Upper lobe of left lung (tissue), 6 donors: ENCODE measurements at regions not wholly inside any gene's neighbourhood (a gene's known extent, or its start where the extent isn't known, plus 50 kb on each side); places are given as distances from the start of the nearest gene placed in this dataset.

Experiments
- ATAC-seq, 2 donors: fragments of 200-7000 bp; cut with Tn5 transposase; one replicate each; pipeline ENCODE4 v1.9.1; 2022; ENCODE audit warnings: mild to moderate bottlenecking in 2 of 2, moderate library complexity in 2 of 2; ENCODE audit not compliant: low FRiP score in 2 of 2
- DNase-seq, 2 donors: peaks; one replicate each; pipeline ENCODE4 v3.0.0-alpha.2; 2019 to 2020
- H3K27ac ChIP-seq, 4 donors: fragments of 200-600 bp; sonication (generic); one replicate each; pipeline ENCODE4 v1.5.1; 2016 to 2019
- H3K27me3 ChIP-seq, 4 donors: fragments of 200-600 bp; sonication (generic); one replicate each; pipeline ENCODE4 v1.5.1; 2017 to 2019
- H3K36me3 ChIP-seq, 4 donors: fragments of 200-600 bp; sonication (generic); one replicate each; pipeline ENCODE4 v1.5.1; 2016 to 2019
- H3K4me1 ChIP-seq, 4 donors: fragments of 200-600 bp; sonication (generic); one replicate each; pipeline ENCODE4 v1.5.1; 2018 to 2019
- H3K4me3 ChIP-seq, 4 donors: fragments of 200-600 bp; sonication (generic); one replicate each; pipeline ENCODE4 v1.5.1; 2017 to 2019; ENCODE audit warnings: mild to moderate bottlenecking in 2 of 4, moderate library complexity in 1 of 4
- H3K9me3 ChIP-seq, 4 donors: fragments of 200-600 bp; sonication (generic); one replicate each; pipeline ENCODE4 v1.5.1; 2018 to 2019
- CTCF ChIP-seq, 6 experiments: fragments of 450-650 bp in 4 of 6; fragments of 200-600 bp in 2 of 6; sonication (generic) in 2 of 6; IDR thresholded peaks; one replicate each; pipeline ENCODE4 v1.5.1; 2016 to 2019; ENCODE audit warnings: antibody characterized with exemption in 6 of 6
- EP300 ChIP-seq, 4 donors: sonication (generic); formaldehyde crosslinking; IDR thresholded peaks; one replicate each; pipeline ENCODE4 v1.5.1; 2017; ENCODE audit warnings: antibody characterized with exemption in 4 of 4, control low read depth in 2 of 4
- POLR2A ChIP-seq, 4 donors: fragments of 450-650 bp; IDR thresholded peaks; one replicate each; pipeline ENCODE4 v1.5.1; 2016 to 2017; ENCODE audit warnings: antibody characterized with exemption in 4 of 4, mild to moderate bottlenecking in 2 of 4
- POLR2AphosphoS5 ChIP-seq, 2 donors: sonication (generic); formaldehyde crosslinking; IDR thresholded peaks; one replicate each; pipeline ENCODE4 v1.5.1; 2017; ENCODE audit warnings: antibody characterized with exemption in 2 of 2
- WGBS, 2 donors: methylation state at CpG; one replicate each; pipeline ENCODE4 v1.1.5; 2017 to 2018; 5-methylcytosine and 5-hydroxymethylcytosine counted together
- donor health status: DM: no; HTN: no; CAD: no; lungs with moderate emphysema.
- donor health status: DM: no; HTN: yes; CAD: no; lungs with severe emphysema.

GRCh38 chr2:7904319-7904718 is 777.5 kb upstream of the ID2 start:
- Histone ChIP-seq H3K9me3 (no peaks in the 10 kb centered on the region), H3K27me3 (no peaks in the 10 kb centered on the region), H3K4me3 (no peak overlapping the region), H3K27ac (no peak overlapping the region), H3K4me1 (peaks cover 0 to 11% (median 0%) of the 10 kb centered on the region in 4 donors), H3K36me3 (no peaks in the 10 kb centered on the region)
- WGBS, 2 donors, result 85 to 93% methylated on average over 3 of the region's 3 CpGs
- ATAC-seq (no peak), DNase-seq (no peak)
- no peak for TF ChIP-seq CTCF (IDR thresholded peaks at IDR 0.05)
- no peak for TF ChIP-seq POLR2A (IDR thresholded peaks at IDR 0.05)
- no peak for TF ChIP-seq EP300 (IDR thresholded peaks at IDR 0.05)
- TF ChIP-seq POLR2AphosphoS5 (IDR thresholded peaks at IDR 0.05), result no peak

- 74 to 79% methylated on average over 12 of the region's 12 CpGs for WGBS, 2 donors
- no peak for DNase-seq
- no peak for ATAC-seq
Observed at GRCh38 chr2:7905756-7906155, 776.1 kb upstream of the ID2 start.

GRCh38 chr2:7906431-7906830 is 775.4 kb upstream of the ID2 start:
- WGBS, 2 donors, result 66 to 85% methylated on average over 6 of the region's 6 CpGs
- TF ChIP-seq EP300 (IDR thresholded peaks at IDR 0.05) (no peak), CTCF (IDR thresholded peaks at IDR 0.05) (no peak), POLR2AphosphoS5 (IDR thresholded peaks at IDR 0.05) (no peak), POLR2A (IDR thresholded peaks at IDR 0.05) (no peak)

More at GRCh38 chr2:7905756-7906155, 776.1 kb upstream of the ID2 start:
- no peak overlapping the region for H3K4me3 ChIP-seq
- no peaks in the 10 kb centered on the region for H3K4me1 ChIP-seq
- TF ChIP-seq EP300 (IDR thresholded peaks at IDR 0.05), result no peak
- no peak for TF ChIP-seq POLR2AphosphoS5 (IDR thresholded peaks at IDR 0.05)
- no peak for TF ChIP-seq CTCF (IDR thresholded peaks at IDR 0.05)
- no peak for TF ChIP-seq POLR2A (IDR thresholded peaks at IDR 0.05)
- no peaks in the 10 kb centered on the region for H3K9me3 ChIP-seq
- H3K27me3 ChIP-seq, result no peaks in the 10 kb centered on the region
- no peaks in the 10 kb centered on the region for H3K36me3 ChIP-seq
- no peak overlapping the region for H3K27ac ChIP-seq

GRCh38 chr2:7907041-7907440 is 774.8 kb upstream of the ID2 start:
- TF ChIP-seq EP300 (IDR thresholded peaks at IDR 0.05) (no peak), POLR2AphosphoS5 (IDR thresholded peaks at IDR 0.05) (no peak), CTCF (IDR thresholded peaks at IDR 0.05) (no peak), POLR2A (IDR thresholded peaks at IDR 0.05) (no peak)
- Histone ChIP-seq H3K4me3 (no peak overlapping the region), H3K27me3 (no peaks in the 10 kb centered on the region), H3K4me1 (no peaks in the 10 kb centered on the region), H3K9me3 (no peaks in the 10 kb centered on the region), H3K27ac (no peak overlapping the region), H3K36me3 (no peaks in the 10 kb centered on the region)
- ATAC-seq, result no peak
- WGBS, 2 donors, result 97 to 98% methylated on average over 11 of the region's 11 CpGs
- peak in 1 of 2 donors; percentile 68 for DNase-seq

More at GRCh38 chr2:7906431-7906830, 775.4 kb upstream of the ID2 start:
- Histone ChIP-seq H3K36me3 (no peaks in the 10 kb centered on the region), H3K4me3 (no peak overlapping the region), H3K4me1 (no peaks in the 10 kb centered on the region), H3K27ac (no peak overlapping the region), H3K27me3 (no peaks in the 10 kb centered on the region), H3K9me3 (no peaks in the 10 kb centered on the region)
- no peak for ATAC-seq
- no peak for DNase-seq

- 76 to 81% methylated on average over 3 of the region's 3 CpGs for WGBS, 2 donors
- TF ChIP-seq CTCF (IDR thresholded peaks at IDR 0.05), result no peak
- no peak for TF ChIP-seq POLR2AphosphoS5 (IDR thresholded peaks at IDR 0.05)
- TF ChIP-seq POLR2A (IDR thresholded peaks at IDR 0.05), result no peak
- TF ChIP-seq EP300 (IDR thresholded peaks at IDR 0.05), result no peak
- Histone ChIP-seq H3K27me3 (no peaks in the 10 kb centered on the region), H3K36me3 (no peaks in the 10 kb centered on the region), H3K4me1 (no peaks in the 10 kb centered on the region), H3K9me3 (no peaks in the 10 kb centered on the region), H3K27ac (no peak overlapping the region), H3K4me3 (no peak overlapping the region)
- no peak for ATAC-seq
- DNase-seq, result no peak
Observed at GRCh38 chr2:7910752-7911151, 771.1 kb upstream of the ID2 start.
